ENCODE measurements at regions not wholly inside any gene's neighbourhood (a gene's known extent, or its start where the extent isn't known, plus 50 kb on each side); places are given as distances from the start of the nearest gene placed in this dataset.

GRCh38 chr14:106802413-106803364 lies 1276.3 kb downstream of the TMEM121 start:
- no peak overlapping the region for H3K27ac ChIP-seq
- intact Hi-C loops (cut with DNase I) = no loop called here
- no peak for DNase-seq
- H3K4me1 ChIP-seq = no peaks in the 10 kb centered on the region
- no peaks in the 10 kb centered on the region for H3K9me3 ChIP-seq
- H3K27me3 ChIP-seq = no peaks in the 10 kb centered on the region
- 50 to 63% methylated on average over 26 of the region's 26 CpGs for WGBS, 2 donors
- no peak overlapping the region for H3K4me3 ChIP-seq (replicated peaks in 1 of 3)
- no peaks in the 10 kb centered on the region for H3K36me3 ChIP-seq
- TF ChIP-seq, protein P1, sequence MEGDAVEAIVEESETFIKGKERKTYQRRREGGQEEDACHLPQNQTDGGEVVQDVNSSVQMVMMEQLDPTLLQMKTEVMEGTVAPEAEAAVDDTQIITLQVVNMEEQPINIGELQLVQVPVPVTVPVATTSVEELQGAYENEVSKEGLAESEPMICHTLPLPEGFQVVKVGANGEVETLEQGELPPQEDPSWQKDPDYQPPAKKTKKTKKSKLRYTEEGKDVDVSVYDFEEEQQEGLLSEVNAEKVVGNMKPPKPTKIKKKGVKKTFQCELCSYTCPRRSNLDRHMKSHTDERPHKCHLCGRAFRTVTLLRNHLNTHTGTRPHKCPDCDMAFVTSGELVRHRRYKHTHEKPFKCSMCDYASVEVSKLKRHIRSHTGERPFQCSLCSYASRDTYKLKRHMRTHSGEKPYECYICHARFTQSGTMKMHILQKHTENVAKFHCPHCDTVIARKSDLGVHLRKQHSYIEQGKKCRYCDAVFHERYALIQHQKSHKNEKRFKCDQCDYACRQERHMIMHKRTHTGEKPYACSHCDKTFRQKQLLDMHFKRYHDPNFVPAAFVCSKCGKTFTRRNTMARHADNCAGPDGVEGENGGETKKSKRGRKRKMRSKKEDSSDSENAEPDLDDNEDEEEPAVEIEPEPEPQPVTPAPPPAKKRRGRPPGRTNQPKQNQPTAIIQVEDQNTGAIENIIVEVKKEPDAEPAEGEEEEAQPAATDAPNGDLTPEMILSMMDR (IDR thresholded peaks at IDR 0.05) = no peak
- no peak for TF ChIP-seq POLR2A (IDR thresholded peaks at IDR 0.05)

- Histone ChIP-seq H3K27ac (no peak overlapping the region), H3K4me3 (replicated peaks in 1 of 3) (no peak overlapping the region), H3K27me3 (no peaks in the 10 kb centered on the region), H3K4me1 (no peaks in the 10 kb centered on the region), H3K9me3 (no peaks in the 10 kb centered on the region), H3K36me3 (no peaks in the 10 kb centered on the region)
- DNase-seq = no peak
- WGBS, 2 donors = 45 to 52% methylated on average over 6 of the region's 6 CpGs
- intact Hi-C loops (cut with DNase I) = no loop called here
- TF ChIP-seq, protein P1 (IDR thresholded peaks at IDR 0.05) = no peak
- TF ChIP-seq POLR2A (IDR thresholded peaks at IDR 0.05) = no peak
These were observed 1277.0 kb downstream of the TMEM121 start for GRCh38 chr14:106803379-106803778.

DNA sequence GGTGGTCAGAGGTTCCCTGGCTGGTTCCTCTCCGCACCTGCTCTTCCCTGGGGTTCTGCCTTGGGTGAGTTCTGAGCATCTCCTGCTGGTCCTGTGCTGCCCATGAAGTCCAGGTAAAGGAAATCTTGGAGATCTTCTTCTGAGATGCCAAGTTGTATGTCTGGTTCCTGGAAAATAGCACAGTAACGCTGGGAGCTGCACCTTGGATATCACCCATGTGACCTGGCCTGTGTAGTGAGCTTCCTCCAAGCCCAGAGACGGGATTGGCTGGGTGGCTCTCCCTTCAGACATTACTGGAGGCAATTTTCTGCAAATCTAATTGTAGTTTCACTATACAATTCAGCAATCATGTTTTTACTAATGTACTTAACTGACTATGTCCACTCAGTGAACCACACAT lies 1281.1 kb downstream of the TMEM121 start:
- Histone ChIP-seq H3K4me1 (no peaks in the 10 kb centered on the region), H3K36me3 (no peaks in the 10 kb centered on the region), H3K4me3 (replicated peaks in 1 of 3) (no peak overlapping the region), H3K27ac (no peak overlapping the region), H3K9me3 (no peaks in the 10 kb centered on the region), H3K27me3 (no peaks in the 10 kb centered on the region)
- no peak for DNase-seq
- intact Hi-C loops (cut with DNase I) = no loop called here
- TF ChIP-seq, protein P1 (IDR thresholded peaks at IDR 0.05) = no peak
- no peak for TF ChIP-seq POLR2A (IDR thresholded peaks at IDR 0.05)
- WGBS, 2 donors = 28 to 35% methylated on average over 3 of the region's 3 CpGs

- WGBS, 2 donors = 5 to 28% methylated on average over 3 of the region's 3 CpGs
- H3K9me3 ChIP-seq = no peaks in the 10 kb centered on the region
- no peak overlapping the region for H3K27ac ChIP-seq
- no peaks in the 10 kb centered on the region for H3K27me3 ChIP-seq
- H3K36me3 ChIP-seq = no peaks in the 10 kb centered on the region
- intact Hi-C loops (cut with DNase I) = no loop called here
- no peak overlapping the region for H3K4me3 ChIP-seq (replicated peaks in 1 of 3)
- H3K4me1 ChIP-seq = no peaks in the 10 kb centered on the region
- DNase-seq = no peak
- TF ChIP-seq, protein P1 (IDR thresholded peaks at IDR 0.05) = no peak
- TF ChIP-seq POLR2A (IDR thresholded peaks at IDR 0.05) = no peak
These were observed 1282.1 kb downstream of the TMEM121 start for GRCh38 chr14:106808458-106808857.

- no peak for DNase-seq
- WGBS, 2 donors = 77 to 82% methylated on average over 2 of the region's 2 CpGs
These were observed 1282.5 kb downstream of the TMEM121 start for GRCh38 chr14:106808907-106809306.

More at GRCh38 chr14:106808907-106809306, 1282.5 kb downstream of the TMEM121 start:
- H3K4me1 ChIP-seq = no peaks in the 10 kb centered on the region
- intact Hi-C loops (cut with DNase I) = no loop called here
- H3K36me3 ChIP-seq = no peaks in the 10 kb centered on the region
- H3K27me3 ChIP-seq = no peaks in the 10 kb centered on the region
- no peaks in the 10 kb centered on the region for H3K9me3 ChIP-seq
- H3K27ac ChIP-seq = no peak overlapping the region
- no peak for TF ChIP-seq POLR2A (IDR thresholded peaks at IDR 0.05)
- TF ChIP-seq, protein P1 (IDR thresholded peaks at IDR 0.05) = no peak
- H3K4me3 ChIP-seq (replicated peaks in 1 of 3) = no peak overlapping the region
